Neural cell (in vitro differentiated cells): ENCODE measurements at regions not wholly inside any gene's neighbourhood (a gene's known extent, or its start where the extent isn't known, plus 50 kb on each side); places are given as distances from the start of the nearest gene placed in this dataset.

Experiments used
- CTCF ChIP-seq: fragments of 450-650 bp; IDR thresholded peaks from 2 replicates; pipeline ENCODE4 v1.5.1; 2014; ENCODE audit warnings: antibody characterized with exemption, mild to moderate bottlenecking, moderate library complexity; ENCODE audit not compliant: poor library complexity, severe bottlenecking
- EZH2 ChIP-seq: fragments of 200-600, 300-800 bp; shearing (Covaris generic), sonication (generic); IDR thresholded peaks from 2 replicates; pipeline ENCODE4 v1.6.1; 2014; ENCODE audit warnings: antibody characterized with exemption, low read length, borderline replicate concordance, mild to moderate bottlenecking; ENCODE audit not compliant: insufficient read depth, poor library complexity, severe bottlenecking
- MXI1 ChIP-seq: fragments of 450-650 bp; conservative IDR thresholded peaks from 2 replicates; pipeline ENCODE4 v1.6.1; 2014; ENCODE audit warnings: antibody characterized with exemption, mild to moderate bottlenecking; ENCODE audit not compliant: poor library complexity, severe bottlenecking
- POLR2AphosphoS5 ChIP-seq: IDR thresholded peaks from 2 replicates; pipeline ENCODE4 v1.6.1; 2012
- RAD21 ChIP-seq: fragments of 450-650 bp; conservative IDR thresholded peaks from 2 replicates; pipeline ENCODE4 v1.6.1; 2014; ENCODE audit warnings: antibody characterized with exemption, mild to moderate bottlenecking, moderate library complexity
- REST ChIP-seq: IDR thresholded peaks from 2 replicates; pipeline ENCODE4 v1.6.1; 2012; ENCODE audit warnings: borderline replicate concordance
- TAF1 ChIP-seq: IDR thresholded peaks from 2 replicates; pipeline ENCODE4 v1.6.1; 2012; ENCODE audit warnings: low read depth

GRCh38 chr3:86743233-86743632 lies 247.7 kb downstream of the VGLL3 start:
- TF ChIP-seq CTCF (no peak), TAF1 (no peak), MXI1 (no peak), POLR2AphosphoS5 (no peak), EZH2 (no peak), REST (no peak), RAD21 (no peak)
